BJ (cell line): ENCODE measurements at regions not wholly inside any gene's neighbourhood (a gene's known extent, or its start where the extent isn't known, plus 50 kb on each side); places are given as distances from the start of the nearest gene placed in this dataset.
A peak's percentile ranks its signal among the peaks of the same experiment; 100 is the strongest.

Source experiments
- CTCF ChIA-PET: fragments of 350-600 bp; formaldehyde crosslinking; extraction: SDS; loops from one replicate; lab custom pipeline; 2021; ENCODE audit warnings: antibody characterized with exemption, inconsistent platforms; lab: Yijun Ruan, JAX
- POLR2A ChIA-PET: fragments of 300-600 bp; sonication (Branson Sonifier 250); formaldehyde crosslinking; extraction: SDS; loops from one replicate; lab custom pipeline; 2021; ENCODE audit warnings: antibody characterized with exemption; lab: Charles Lee
- DNase-seq: peaks from one replicate; pipeline ENCODE4 v3.0.0-alpha.2; 2011; ENCODE audit warnings: low read depth
- H3K27me3 ChIP-seq: 2 replicates; pipeline ENCODE4 v1.6.0; 2011; ENCODE audit warnings: low read length; ENCODE audit not compliant: control insufficient read depth, insufficient read depth
- H3K36me3 ChIP-seq: 2 replicates; pipeline ENCODE4 v1.5.1; 2011; ENCODE audit warnings: low read length; ENCODE audit not compliant: control insufficient read depth, insufficient read depth
- H3K4me3 ChIP-seq: 2 replicates; pipeline ENCODE4 v1.5.1; 2011; ENCODE audit warnings: low read depth, mild to moderate bottlenecking, control low read depth, low read length
- CTCF ChIP-seq: IDR thresholded peaks from 2 replicates; pipeline ENCODE4 v1.5.1; 2011; ENCODE audit warnings: low read depth, mild to moderate bottlenecking, control low read depth, inconsistent platforms, low read length, moderate library complexity; ENCODE audit not compliant: insufficient read depth

- H3K36me3 ChIP-seq = no peaks in the 10 kb centered on the region
- no peak for DNase-seq
- ChIA-PET POLR2A (no interaction called here), CTCF (interaction anchor here (0.9 to 1.6 kb wide), 2 partner anchors 16 to 612 kb away, joined by 3 read pairs; no protein-coding TSS in a partner anchor)
- H3K4me3 ChIP-seq = no peak overlapping the region
- no peak for TF ChIP-seq CTCF
- no peaks in the 10 kb centered on the region for H3K27me3 ChIP-seq
These were observed 208.9 kb downstream of the PAH start for GRCh38 chr12:102708108-102708507.

GRCh38 chr12:102702447-102703114 lies 214.5 kb downstream of the PAH start:
- POLR2A ChIA-PET = no interaction called here
- peak; percentile 29 for DNase-seq
- no peak overlapping the region for H3K4me3 ChIP-seq
- TF ChIP-seq CTCF = peak; percentile 74
- CTCF ChIA-PET = interaction anchor here (0.6 to 1.4 kb wide), 26 partner anchors 9 to 924 kb away, joined by 3 to 10 read pairs (median 4); no protein-coding TSS in a partner anchor
- no peaks in the 10 kb centered on the region for H3K36me3 ChIP-seq
- no peaks in the 10 kb centered on the region for H3K27me3 ChIP-seq

GRCh38 chr12:102696045-102696444 lies 215.7 kb upstream of the IGF1 start:
- H3K27me3 ChIP-seq = no peaks in the 10 kb centered on the region
- no peak for TF ChIP-seq CTCF
- no peak overlapping the region for H3K4me3 ChIP-seq
- no peaks in the 10 kb centered on the region for H3K36me3 ChIP-seq
- CTCF ChIA-PET = interaction anchor here (0.6 kb wide), 1 partner anchor 183 kb away, joined by 3 read pairs; no protein-coding TSS in a partner anchor
- POLR2A ChIA-PET = no interaction called here
- no peak for DNase-seq

- POLR2A ChIA-PET = no interaction called here
- H3K36me3 ChIP-seq = no peaks in the 10 kb centered on the region
These were observed 214.5 kb upstream of the IGF1 start for GRCh38 chr12:102694903-102695302.

More at GRCh38 chr12:102694903-102695302, 214.5 kb upstream of the IGF1 start:
- H3K4me3 ChIP-seq = no peak overlapping the region
- no peak for TF ChIP-seq CTCF
- no peaks in the 10 kb centered on the region for H3K27me3 ChIP-seq
- CTCF ChIA-PET = interaction anchor here (0.6 to 0.9 kb wide), 4 partner anchors 11 to 159 kb away, joined by 3 read pairs; no protein-coding TSS in a partner anchor
- DNase-seq = no peak
